ENCODE measurements at regions not wholly inside any gene's neighbourhood (a gene's known extent, or its start where the extent isn't known, plus 50 kb on each side); places are given as distances from the start of the nearest gene placed in this dataset.

- TF ChIP-seq ZFX (IDR thresholded peaks at IDR 0.05): no peak
- TF ChIP-seq CTCF (conservative IDR thresholded peaks at IDR 0.05): no peak
- no peak overlapping the region for H3K27ac ChIP-seq
Observed at GRCh38 chr11:123314972-123315371, 115.1 kb upstream of the GRAMD1B start.

GRCh38 chr11:123313262-123313661 is 116.8 kb upstream of the GRAMD1B start:
- H3K27ac ChIP-seq: no peak overlapping the region
- TF ChIP-seq ZFX (IDR thresholded peaks at IDR 0.05) (no peak), CTCF (conservative IDR thresholded peaks at IDR 0.05) (no peak)

- no peak for TF ChIP-seq CTCF (conservative IDR thresholded peaks at IDR 0.05)
- TF ChIP-seq ZFX (IDR thresholded peaks at IDR 0.05): no peak
- H3K27ac ChIP-seq: no peak overlapping the region
Observed at GRCh38 chr11:123308077-123308476, 113.0 kb upstream of the CLMP start.

GRCh38 chr11:123307276-123307675 is 112.2 kb upstream of the CLMP start:
- TF ChIP-seq ZFX (IDR thresholded peaks at IDR 0.05) (no peak), CTCF (conservative IDR thresholded peaks at IDR 0.05) (no peak)
- no peak overlapping the region for H3K27ac ChIP-seq

GRCh38 chr11:123306531-123306930 is 111.5 kb upstream of the CLMP start:
- H3K27ac ChIP-seq: no peak overlapping the region
- TF ChIP-seq CTCF (conservative IDR thresholded peaks at IDR 0.05) (no peak), ZFX (IDR thresholded peaks at IDR 0.05) (no peak)

- H3K27ac ChIP-seq: no peak overlapping the region
- no peak for TF ChIP-seq ZFX (IDR thresholded peaks at IDR 0.05)
- no peak for TF ChIP-seq CTCF (conservative IDR thresholded peaks at IDR 0.05)
Observed at GRCh38 chr11:123305601-123306375, 110.7 kb upstream of the CLMP start.

GRCh38 chr11:123304828-123305466 is 109.9 kb upstream of the CLMP start:
- H3K27ac ChIP-seq: no peak overlapping the region; the same call in 1 of the 2 replicates

More at GRCh38 chr11:123304828-123305466, 109.9 kb upstream of the CLMP start:
- no peak for TF ChIP-seq ZFX (IDR thresholded peaks at IDR 0.05)
- TF ChIP-seq CTCF (conservative IDR thresholded peaks at IDR 0.05): peak; percentile 24; the same call in 1 of the 2 replicates

Data from C4-2B (cell line).